Left ventricle myocardium inferior (tissue), 1 donor: ENCODE measurements at regions not wholly inside any gene's neighbourhood (a gene's known extent, or its start where the extent isn't known, plus 50 kb on each side); places are given as distances from the start of the nearest gene placed in this dataset.

Experiments
- DNase-seq: peaks from one replicate; pipeline ENCODE4 v3.0.0-alpha.2; 2020
- H3K27ac ChIP-seq: fragments of 200-600 bp; replicated peaks from 2 replicates; pipeline ENCODE4 v1.8.0; 2021
- H3K27me3 ChIP-seq: fragments of 200-600 bp; 2 replicates; pipeline ENCODE4 v1.8.0; 2021; ENCODE audit warnings: low read depth
- H3K36me3 ChIP-seq: fragments of 200-600 bp; 2 replicates; pipeline ENCODE4 v1.8.0; 2021
- H3K4me1 ChIP-seq: fragments of 200-600 bp; 2 replicates; pipeline ENCODE4 v1.8.0; 2021
- H3K4me3 ChIP-seq: fragments of 200-600 bp; 2 replicates; pipeline ENCODE4 v1.8.0; 2021; ENCODE audit warnings: mild to moderate bottlenecking, moderate library complexity
- H3K9me3 ChIP-seq: fragments of 200-600 bp; replicated peaks from 2 replicates; pipeline ENCODE4 v1.8.0; 2021
- intact Hi-C: fragments of 100-400 bp; cut with micrococcal nuclease; formaldehyde crosslinking; loops from one replicate; pipeline ENCODE4 v1.11.0; 2022
- TF ChIP-seq, protein P1 (sequence below): fragments of 200-600 bp; IDR thresholded peaks from 2 replicates; pipeline ENCODE4 v1.8.0; 2021; ENCODE audit warnings: antibody characterized with exemption, mild to moderate bottlenecking, borderline replicate concordance
- donor health status: DM: no; HTN: yes; CAD: no; lungs with severe emphysema.

DNA sequence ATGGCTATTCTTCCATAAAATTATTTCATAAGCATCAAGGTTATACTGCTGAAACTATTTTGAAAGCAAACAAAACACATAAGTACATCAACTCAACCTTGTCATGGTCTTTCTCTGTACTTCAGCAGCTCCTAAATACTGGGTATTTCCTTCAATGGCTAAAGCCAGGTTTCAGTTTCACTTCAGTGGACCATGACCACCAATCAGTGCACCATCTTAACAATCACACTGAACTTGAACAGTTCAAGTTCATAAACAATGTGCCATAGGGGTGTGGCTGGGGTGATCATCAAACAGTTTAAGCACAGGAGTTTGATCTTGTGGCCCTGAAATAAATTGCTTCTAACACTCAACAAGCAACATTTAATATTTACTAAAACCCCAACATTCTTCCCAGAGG is 124.1 kb upstream of the FIGN start:
- H3K27ac ChIP-seq = no peak overlapping the region
- H3K27me3 ChIP-seq = no peaks in the 10 kb centered on the region
- H3K4me3 ChIP-seq = no peak overlapping the region
- DNase-seq = no peak
- intact Hi-C loops = no loop called here
- TF ChIP-seq, protein P1, sequence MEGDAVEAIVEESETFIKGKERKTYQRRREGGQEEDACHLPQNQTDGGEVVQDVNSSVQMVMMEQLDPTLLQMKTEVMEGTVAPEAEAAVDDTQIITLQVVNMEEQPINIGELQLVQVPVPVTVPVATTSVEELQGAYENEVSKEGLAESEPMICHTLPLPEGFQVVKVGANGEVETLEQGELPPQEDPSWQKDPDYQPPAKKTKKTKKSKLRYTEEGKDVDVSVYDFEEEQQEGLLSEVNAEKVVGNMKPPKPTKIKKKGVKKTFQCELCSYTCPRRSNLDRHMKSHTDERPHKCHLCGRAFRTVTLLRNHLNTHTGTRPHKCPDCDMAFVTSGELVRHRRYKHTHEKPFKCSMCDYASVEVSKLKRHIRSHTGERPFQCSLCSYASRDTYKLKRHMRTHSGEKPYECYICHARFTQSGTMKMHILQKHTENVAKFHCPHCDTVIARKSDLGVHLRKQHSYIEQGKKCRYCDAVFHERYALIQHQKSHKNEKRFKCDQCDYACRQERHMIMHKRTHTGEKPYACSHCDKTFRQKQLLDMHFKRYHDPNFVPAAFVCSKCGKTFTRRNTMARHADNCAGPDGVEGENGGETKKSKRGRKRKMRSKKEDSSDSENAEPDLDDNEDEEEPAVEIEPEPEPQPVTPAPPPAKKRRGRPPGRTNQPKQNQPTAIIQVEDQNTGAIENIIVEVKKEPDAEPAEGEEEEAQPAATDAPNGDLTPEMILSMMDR = no peak
- no peaks in the 10 kb centered on the region for H3K36me3 ChIP-seq
- H3K4me1 ChIP-seq = peaks cover 9% of the 10 kb centered on the region
- H3K9me3 ChIP-seq = no peaks in the 10 kb centered on the region

DNA sequence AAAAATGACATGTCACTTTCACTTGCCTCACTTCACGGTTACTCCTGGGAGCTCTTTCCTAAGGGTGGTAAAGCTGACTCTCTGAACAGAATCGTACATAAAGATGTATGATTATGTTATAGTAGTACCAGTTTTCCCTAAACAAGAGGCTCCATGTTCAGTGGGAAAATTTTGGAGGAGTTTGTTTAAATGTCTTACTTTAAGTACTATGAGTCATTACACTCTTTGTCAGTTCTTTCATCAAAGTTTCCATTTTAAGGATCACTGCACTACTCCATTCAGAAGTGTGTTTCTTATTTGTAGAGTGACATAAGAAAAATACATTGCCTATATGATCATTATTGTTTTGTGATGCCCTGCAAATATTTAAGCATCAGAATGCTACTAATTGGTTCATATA is 121.1 kb upstream of the FIGN start:
- Histone ChIP-seq H3K27me3 (no peaks in the 10 kb centered on the region), H3K27ac (no peak overlapping the region), H3K4me1 (peaks cover 9% of the 10 kb centered on the region), H3K36me3 (no peaks in the 10 kb centered on the region), H3K9me3 (no peaks in the 10 kb centered on the region), H3K4me3 (no peak overlapping the region)
- TF ChIP-seq, protein P1 = no peak
- intact Hi-C loops = no loop called here
- DNase-seq = no peak

DNA sequence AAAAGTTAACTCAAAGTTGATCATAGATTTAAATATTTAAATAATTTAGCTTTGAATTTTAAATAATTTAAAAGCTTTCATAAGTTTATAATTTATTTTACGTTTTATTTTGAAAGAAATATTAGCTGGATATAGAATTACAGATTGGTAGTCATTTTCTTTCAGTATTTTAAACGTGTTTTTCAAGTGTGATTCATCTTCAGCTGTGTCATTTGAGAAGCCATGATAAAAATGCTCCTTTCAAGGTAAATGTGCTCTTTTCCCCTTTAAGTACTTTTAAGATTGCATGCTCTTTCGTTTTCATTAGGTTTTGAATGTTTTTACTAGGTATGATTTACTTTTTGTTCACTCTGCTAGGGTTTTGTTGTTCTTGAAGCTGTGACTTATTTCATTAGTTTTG is 116.8 kb upstream of the FIGN start:
- Histone ChIP-seq H3K9me3 (no peaks in the 10 kb centered on the region), H3K4me1 (peaks cover 12% of the 10 kb centered on the region), H3K4me3 (no peak overlapping the region), H3K27me3 (no peaks in the 10 kb centered on the region), H3K27ac (no peak overlapping the region), H3K36me3 (no peaks in the 10 kb centered on the region)
- TF ChIP-seq, protein P1 = no peak
- no peak for DNase-seq
- intact Hi-C loops = no loop called here

DNA sequence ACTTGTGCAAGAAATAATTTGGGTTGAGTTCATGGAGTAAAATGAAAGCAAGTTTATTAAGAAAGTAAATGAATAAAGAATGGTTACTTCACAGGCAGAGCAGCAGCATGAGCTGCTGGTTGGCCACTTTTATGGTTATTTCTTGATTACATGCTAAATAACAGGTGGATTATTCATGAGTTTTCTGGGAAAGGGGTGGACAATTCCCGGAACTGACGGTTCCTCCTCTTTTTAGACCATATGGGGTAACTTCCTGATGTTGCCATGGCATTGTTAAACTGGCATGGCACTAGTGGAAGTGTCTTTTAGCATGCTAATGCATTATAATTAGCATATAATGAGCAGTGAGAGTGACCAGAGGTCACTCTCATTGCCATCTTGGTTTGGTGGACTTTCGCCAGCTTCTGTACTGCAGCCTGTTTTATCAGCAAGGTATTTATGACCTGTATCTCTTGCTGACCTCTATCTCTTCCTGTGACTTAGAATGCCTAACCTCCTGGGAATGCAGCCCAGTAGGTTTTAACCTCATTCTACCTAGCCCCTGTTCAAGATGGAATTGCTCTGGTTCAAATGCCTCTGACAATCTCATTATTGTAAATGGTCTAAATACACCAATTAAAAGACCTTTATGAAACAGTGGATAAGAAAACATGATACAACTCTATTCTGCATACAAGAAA is 114.1 kb upstream of the FIGN start:
- H3K27ac ChIP-seq = no peak overlapping the region
- H3K9me3 ChIP-seq = peaks cover 10% of the 10 kb centered on the region
- peaks cover 4% of the 10 kb centered on the region for H3K4me1 ChIP-seq
- H3K4me3 ChIP-seq = no peak overlapping the region
- intact Hi-C loops = no loop called here
- H3K36me3 ChIP-seq = no peaks in the 10 kb centered on the region
- H3K27me3 ChIP-seq = no peaks in the 10 kb centered on the region
- no peak for DNase-seq
- TF ChIP-seq, protein P1 = no peak

DNA sequence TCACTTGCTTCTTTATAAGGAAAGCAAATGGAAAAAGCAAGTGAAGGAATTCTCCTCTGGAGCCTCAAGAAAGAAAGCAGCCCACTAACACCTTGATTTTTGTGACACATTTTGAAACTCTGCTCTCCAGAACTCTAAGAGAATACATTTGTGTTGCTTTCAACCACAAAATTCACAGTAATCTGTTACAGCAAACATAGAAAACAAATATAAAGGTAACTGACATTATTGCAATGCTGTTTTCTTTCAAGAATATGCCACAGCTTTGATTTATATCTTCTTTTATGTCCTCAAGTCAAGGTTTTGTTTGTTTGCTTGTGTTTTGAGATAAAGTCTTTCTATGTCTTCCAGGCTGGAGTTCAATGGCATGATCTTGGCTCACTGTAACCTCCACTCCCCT is 103.1 kb upstream of the FIGN start:
- TF ChIP-seq, protein P1 = no peak
- Histone ChIP-seq H3K36me3 (no peaks in the 10 kb centered on the region), H3K4me3 (no peak overlapping the region), H3K27ac (no peak overlapping the region), H3K4me1 (no peaks in the 10 kb centered on the region), H3K27me3 (no peaks in the 10 kb centered on the region), H3K9me3 (peaks cover 12% of the 10 kb centered on the region)
- DNase-seq = no peak
- intact Hi-C loops = no loop called here
